NCI-H1694 treated with DMSO at 0.1 percent for 48 hours (cell line): ENCODE measurements at regions not wholly inside any gene's neighbourhood (a gene's known extent, or its start where the extent isn't known, plus 50 kb on each side); places are given as distances from the start of the nearest gene placed in this dataset.
"Not testable (repeated sequence)": the region's sequence is repeated elsewhere in the genome, so short reads cannot be mapped to it uniquely, and the experiment has no call there.

Experiments used
- DNase-seq: peaks from one replicate; lab custom pipeline; 2025; lab: John Stamatoyannopoulos, UW

DNA sequence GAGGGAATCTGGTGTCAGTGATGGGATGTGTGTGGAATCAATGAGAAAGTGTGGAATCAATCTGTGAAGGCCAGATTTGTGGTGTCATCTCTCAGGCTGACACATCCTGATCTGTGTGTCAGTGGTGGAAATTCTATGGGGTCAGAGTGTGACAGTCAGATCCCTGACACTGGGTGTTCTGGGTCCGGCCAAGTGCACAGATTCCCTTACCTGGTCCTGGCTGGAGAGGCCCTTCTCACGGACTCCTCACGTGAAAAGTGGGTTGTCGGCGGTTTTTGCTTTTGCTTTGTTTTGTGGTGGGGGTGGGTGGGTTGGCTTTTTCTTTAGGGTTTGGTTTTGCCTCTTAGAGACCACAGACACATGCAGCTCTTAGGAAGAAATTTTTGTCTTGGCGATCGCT is 618.0 kb downstream of the KCNJ18 start:
- not testable (repeated sequence) for DNase-seq

DNA sequence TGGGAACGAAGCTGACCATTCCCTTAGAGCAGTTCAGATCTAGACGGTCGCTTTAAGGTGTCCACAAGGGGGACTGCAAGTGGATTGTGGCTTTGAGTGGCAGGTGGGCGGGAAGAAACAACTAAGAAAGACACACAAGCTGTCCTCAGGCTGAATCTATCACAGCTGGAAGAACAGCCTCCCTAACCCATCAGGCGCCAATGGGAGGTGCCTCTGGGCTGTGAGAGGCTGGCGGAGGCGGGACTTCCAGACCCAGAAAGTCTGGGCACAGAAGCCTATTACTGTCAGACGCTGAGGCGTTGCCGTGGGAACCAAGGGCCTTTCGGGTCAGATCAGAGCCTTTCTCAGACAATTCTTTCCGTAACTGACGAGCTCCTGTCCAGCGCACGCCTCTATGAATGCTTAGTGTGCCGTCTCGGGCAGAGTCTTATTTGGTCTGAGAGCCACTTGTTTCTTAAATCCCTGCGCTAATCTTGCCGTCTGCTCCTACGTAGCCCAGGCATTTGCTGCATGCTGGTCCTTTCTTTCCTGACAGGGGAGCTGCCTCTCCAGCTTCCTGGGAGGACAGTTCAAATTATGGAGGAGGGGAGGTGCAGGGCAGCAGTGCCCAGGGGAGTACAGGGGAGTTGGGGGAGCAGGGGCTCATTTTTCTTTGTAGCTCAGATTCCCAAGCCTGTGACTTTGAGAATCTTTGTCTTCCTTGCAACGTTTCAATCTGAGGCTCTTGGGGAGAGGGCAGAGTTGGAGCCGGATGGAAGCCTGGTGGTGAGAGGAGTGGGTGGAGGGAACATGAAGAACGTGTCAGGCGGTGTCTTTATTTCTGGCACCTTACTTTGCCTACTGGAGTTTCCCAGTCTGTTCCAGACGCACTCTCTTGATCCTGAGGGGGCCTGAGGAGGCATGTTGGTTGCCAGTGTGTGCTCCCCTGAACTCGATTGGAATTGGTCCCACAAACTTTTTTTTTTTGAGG is 618.7 kb downstream of the KCNJ18 start:
- no peak for DNase-seq

- DNase-seq, result not testable (repeated sequence)
Measured at GRCh38 chr17:22321001-22321400, 628.7 kb downstream of the KCNJ18 start.

DNA sequence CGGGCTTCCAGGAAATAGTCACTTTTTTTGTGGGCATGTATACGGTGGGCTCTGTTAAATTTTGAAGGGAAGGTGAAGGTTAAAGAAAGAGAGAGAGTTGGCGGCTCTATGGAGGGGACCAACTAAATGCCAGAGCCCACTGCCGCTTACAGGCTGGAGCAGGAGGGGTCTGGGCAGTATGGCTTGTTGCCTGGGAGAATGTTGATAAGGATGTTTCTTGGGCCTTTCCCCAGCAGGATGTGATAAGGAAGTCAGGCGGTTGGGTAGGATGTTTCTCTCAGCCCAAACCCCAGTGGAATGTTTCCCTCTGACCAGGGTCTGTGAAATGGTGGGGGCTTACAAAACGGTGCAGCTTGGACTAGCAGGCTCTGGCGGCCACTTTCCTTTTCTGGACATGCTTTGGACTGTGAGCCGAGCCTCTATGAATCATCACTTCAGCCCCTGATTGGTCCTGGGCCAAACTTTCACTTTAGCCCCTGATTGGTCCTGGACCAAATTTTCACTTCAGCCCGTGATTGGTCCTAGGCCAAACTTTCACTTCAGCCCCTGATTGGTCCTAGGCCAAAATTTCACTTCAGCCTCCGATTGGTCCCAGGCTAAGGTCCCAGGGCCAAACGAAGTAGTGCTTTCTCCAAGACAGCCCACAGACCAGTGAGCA is 630.7 kb downstream of the KCNJ18 start:
- DNase-seq, result not testable (repeated sequence)

GRCh38 chr17:22337467-22337866 is 645.1 kb downstream of the KCNJ18 start:
- no peak for DNase-seq

GRCh38 chr17:22356603-22357002 is 664.3 kb downstream of the KCNJ18 start:
- DNase-seq, result not testable (repeated sequence)

DNA sequence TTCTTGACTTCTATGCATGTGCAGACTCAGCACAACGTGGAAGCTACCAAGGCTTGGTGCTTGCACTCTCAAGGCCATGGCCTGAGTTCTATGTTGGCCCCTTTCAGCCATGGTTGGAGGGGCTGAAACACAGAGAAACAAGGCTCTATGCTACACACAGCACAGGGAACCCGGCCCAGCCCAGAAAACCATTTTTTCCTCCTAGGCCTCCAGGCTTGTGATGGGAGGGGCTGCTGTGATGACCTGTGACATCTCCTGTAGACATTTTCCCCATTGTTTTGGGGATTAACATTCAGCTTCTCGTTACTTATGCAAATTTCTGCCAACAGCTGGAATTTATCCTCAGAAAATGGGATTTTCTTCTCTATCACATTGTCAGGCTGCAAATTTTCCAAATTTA is 678.7 kb downstream of the KCNJ18 start:
- DNase-seq, result not testable (repeated sequence)

- no peak for DNase-seq
Measured at GRCh38 chr17:22373911-22374310, 681.6 kb downstream of the KCNJ18 start.

DNA sequence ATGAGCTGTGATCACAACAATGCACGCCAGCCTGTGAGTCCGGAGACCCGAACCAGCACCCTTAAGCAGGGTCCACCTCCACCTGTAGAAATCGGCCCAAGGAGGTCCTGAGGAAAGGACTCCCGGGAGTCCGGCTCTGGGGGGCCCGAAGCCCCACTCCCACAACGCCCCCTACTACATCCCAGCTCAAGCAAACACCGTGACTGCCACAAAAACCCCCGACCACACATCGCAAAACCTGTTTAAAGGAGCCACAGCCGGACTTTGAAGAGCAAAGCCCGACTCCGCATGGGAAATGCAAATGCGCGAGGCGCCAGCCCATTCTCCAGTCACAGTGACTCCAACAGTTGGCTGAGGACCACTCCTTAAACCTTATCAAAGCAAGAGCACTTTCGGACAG is 682.4 kb downstream of the KCNJ18 start:
- DNase-seq, result no peak

DNA sequence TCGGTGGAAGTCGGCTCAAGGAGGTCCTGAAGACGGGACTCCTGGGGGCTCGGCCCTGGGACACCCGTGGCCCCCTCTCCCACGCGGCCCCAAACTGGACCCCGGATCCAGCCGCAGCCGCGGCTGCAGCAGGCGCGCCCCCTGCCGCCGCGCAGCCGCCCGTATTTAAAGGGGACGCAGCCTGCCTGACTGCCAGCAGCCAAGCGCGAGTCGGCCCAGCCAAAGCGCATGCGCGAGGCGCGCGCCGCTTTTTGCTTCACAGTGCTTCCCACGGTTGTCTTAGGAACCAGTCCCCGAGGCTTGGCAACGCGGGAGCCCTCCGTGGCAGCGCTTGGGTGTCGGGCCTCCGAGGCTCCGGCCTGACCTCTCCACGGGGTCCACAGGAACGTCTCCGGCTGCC is 684.4 kb downstream of the KCNJ18 start:
- not testable (repeated sequence) for DNase-seq

- DNase-seq, result not testable (repeated sequence)
Measured at GRCh38 chr17:22378748-22379147, 686.4 kb downstream of the KCNJ18 start.

GRCh38 chr17:22381589-22381988 is 689.3 kb downstream of the KCNJ18 start:
- DNase-seq, result not testable (repeated sequence)

DNA sequence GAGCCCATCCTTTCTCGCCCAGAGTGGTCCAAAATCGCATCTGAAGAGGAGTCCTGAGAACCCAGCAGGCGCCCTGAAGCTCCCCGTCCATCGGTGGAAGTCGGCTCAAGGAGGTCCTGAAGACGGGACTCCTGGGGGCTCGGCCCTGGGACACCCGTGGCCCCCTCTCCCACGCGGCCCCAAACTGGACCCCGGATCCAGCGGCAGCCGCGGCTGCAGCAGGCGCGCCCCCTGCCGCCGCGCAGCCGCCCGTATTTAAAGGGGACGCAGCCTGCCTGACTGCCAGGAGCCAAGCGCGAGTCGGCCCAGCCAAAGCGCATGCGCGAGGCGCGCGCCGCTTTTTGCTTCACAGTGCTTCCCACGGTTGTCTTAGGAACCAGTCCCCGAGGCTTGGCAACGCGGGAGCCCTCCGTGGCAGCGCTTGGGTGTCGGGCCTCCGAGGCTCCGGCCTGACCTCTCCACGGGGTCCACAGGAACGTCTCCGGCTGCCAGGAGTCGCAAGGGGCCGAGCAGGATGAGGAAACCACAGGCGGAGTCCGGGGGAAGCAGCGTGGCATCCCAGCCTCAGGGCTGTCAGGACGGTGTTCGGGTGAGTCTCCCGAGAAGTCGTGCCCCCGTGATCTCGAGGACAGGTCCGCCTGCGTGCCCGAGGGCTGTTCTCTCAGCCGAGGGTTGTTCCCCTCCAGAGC is 691.6 kb downstream of the KCNJ18 start:
- not testable (repeated sequence) for DNase-seq

GRCh38 chr17:22384461-22384800 is 692.1 kb downstream of the KCNJ18 start:
- DNase-seq, result not testable (repeated sequence)

DNA sequence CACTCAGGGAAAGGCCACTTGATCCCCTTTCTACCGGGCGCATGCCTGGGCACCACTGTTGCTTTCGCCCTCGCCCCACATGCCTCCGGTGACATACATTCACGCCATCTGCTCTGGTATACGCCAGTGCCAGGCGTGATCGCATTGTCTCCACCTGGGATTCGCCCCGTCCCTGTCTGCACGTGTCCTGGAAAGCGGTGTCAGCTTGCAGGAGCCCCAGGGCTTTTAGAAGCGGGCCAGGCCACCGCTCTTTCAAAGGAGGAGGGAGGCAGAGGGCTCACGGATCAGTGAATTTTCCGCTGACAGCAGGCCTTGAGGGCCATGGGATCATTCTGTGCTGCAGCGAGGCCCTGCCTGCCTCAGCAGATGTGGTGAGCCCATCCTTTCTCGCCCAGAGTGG is 706.1 kb downstream of the KCNJ18 start:
- DNase-seq, result not testable (repeated sequence)

- not testable (repeated sequence) for DNase-seq
Measured at GRCh38 chr17:22399037-22399436, 706.7 kb downstream of the KCNJ18 start.

- not testable (repeated sequence) for DNase-seq
Measured at GRCh38 chr17:22405080-22405479, 712.8 kb downstream of the KCNJ18 start.

DNA sequence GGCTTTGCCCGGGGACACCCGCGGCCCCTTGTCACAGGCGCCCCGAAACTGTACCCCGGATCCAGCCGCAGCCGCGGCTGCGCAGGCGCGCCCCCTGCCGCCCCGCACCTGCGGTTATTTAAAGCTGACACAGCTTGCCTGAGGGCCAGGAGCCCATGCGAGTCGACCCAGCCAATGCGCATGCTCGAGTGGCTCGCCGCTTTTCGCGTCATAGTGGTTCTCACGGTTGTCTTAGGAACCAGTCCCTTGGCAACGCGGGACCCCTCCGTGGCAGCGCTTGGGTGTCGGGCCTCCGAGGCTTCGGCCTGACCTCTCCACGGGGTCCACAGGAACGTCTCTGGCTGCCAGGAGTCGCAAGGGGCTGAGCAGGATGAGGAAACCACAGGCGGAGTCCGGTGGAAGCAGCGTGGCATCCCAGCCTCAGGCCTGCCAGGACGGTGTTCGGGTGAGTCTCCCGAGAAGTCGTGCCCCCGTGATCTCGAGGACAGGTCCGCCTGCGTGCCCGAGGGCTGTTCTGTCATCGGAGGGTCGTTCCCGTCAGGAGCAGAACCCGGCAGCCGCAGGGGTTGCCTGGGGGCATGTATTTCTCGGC is 716.9 kb downstream of the KCNJ18 start:
- no peak for DNase-seq

DNA sequence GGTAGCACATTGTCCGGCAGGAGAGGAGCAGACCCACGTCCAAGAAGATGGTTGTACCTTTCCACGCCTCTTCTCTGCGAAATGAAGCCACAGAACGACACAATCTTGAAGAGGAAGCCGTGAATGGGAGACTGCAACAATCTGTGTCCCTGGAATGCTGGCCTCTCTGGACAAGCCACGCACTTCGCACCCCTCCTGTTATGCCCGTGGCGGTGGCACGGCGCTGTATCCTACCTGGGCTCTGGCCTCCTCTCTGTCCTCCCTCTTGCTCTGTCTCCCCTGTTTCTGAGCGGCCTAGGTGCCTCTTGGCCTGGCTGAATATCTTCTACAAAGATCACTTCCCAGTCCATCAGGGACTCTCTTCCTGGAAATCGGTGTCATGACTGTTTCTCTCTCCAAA is 717.8 kb downstream of the KCNJ18 start:
- no peak for DNase-seq

GRCh38 chr17:22411185-22411784 is 719.0 kb downstream of the KCNJ18 start:
- no peak for DNase-seq

DNA sequence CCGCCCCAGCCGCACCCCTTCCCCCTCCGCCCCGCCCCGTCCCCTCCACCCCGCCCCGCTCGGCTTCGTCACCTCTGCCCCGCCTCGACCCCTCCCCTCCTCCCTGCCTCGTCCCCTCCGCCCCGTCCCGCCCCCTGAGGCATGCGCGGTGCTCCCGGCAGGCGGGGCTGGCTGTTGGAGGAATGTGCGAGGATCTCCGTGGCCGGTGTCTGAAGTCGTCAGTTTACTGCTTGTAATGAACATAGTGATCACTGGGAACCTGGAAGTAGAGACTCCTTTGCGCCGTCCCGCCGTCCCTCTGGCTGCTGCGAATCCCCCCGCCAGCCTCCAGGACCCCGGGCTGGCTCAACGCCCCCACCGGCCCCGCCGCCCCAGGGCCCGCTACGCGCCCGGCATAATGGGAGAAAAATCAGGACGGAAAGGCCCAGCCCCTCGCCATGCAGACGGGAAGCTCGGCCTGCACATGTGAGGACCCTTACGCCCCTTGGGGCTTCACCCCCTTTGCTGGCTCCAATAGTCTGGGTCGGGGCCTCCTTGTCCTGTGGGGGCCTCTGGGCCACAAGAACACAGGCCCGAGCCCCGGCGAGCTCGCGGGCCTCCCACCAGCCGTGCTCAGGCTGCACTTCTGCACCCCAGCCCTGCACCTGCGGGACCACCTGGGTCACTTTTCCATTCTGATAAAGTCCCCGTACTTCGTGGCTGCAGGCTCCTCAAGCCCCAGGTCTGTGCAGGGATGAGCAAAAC is 743.1 kb downstream of the KCNJ18 start:
- DNase-seq, result no peak
